CD4-positive, alpha-beta T cell treated with Interleukin-15 for 4 hours (primary cell): ENCODE measurements at regions not wholly inside any gene's neighbourhood (a gene's known extent, or its start where the extent isn't known, plus 50 kb on each side); places are given as distances from the start of the nearest gene placed in this dataset.
"Not testable (repeated sequence)": the region's sequence is repeated elsewhere in the genome, so short reads cannot be mapped to it uniquely, and the experiment has no call there.

Experiments
- DNase-seq: peaks from one replicate; pipeline ENCODE4 v3.0.0-alpha.2; 2020; ENCODE audit warnings: low spot score

- DNase-seq, result no peak
Observed at GRCh38 chr5:74500110-74500917, 140.2 kb downstream of the ENC1 start.

GRCh38 chr5:74499256-74500050 lies 141.1 kb downstream of the ENC1 start:
- no peak for DNase-seq

- DNase-seq, result no peak
Observed at GRCh38 chr5:74497706-74498105, 142.8 kb downstream of the ENC1 start.

- no peak for DNase-seq
Observed at GRCh38 chr5:74493411-74493810, 147.1 kb downstream of the ENC1 start.

- DNase-seq, result no peak
Observed at GRCh38 chr5:74492230-74492629, 148.3 kb downstream of the ENC1 start.

- DNase-seq, result no peak
Observed at GRCh38 chr5:74491586-74491985, 148.9 kb downstream of the ENC1 start.

GRCh38 chr5:74490814-74491213 lies 149.7 kb downstream of the ENC1 start:
- no peak for DNase-seq

- no peak for DNase-seq
Observed at GRCh38 chr5:74482990-74483389, 157.5 kb downstream of the ENC1 start.

GRCh38 chr5:74482523-74482922 lies 158.0 kb downstream of the ENC1 start:
- no peak for DNase-seq

GRCh38 chr5:74481357-74481756 lies 159.2 kb downstream of the ENC1 start:
- DNase-seq, result not testable (repeated sequence)

- DNase-seq, result no peak
Observed at GRCh38 chr5:74480201-74480600, 160.3 kb downstream of the ENC1 start.

GRCh38 chr5:74478328-74478727 lies 162.2 kb downstream of the ENC1 start:
- DNase-seq, result no peak

GRCh38 chr5:74477761-74478160 lies 162.8 kb downstream of the ENC1 start:
- DNase-seq, result no peak

GRCh38 chr5:74476819-74477453 lies 163.6 kb downstream of the ENC1 start:
- no peak for DNase-seq

GRCh38 chr5:74476046-74476818 lies 164.3 kb downstream of the ENC1 start:
- no peak for DNase-seq

GRCh38 chr5:74471875-74472274 lies 168.7 kb downstream of the ENC1 start:
- DNase-seq, result no peak

GRCh38 chr5:74469234-74469994 lies 171.1 kb downstream of the ENC1 start:
- DNase-seq, result no peak

GRCh38 chr5:74468421-74468820 lies 172.1 kb downstream of the ENC1 start:
- no peak for DNase-seq

GRCh38 chr5:74465724-74466123 lies 174.8 kb downstream of the ENC1 start:
- DNase-seq, result no peak

GRCh38 chr5:74464512-74465209 lies 175.9 kb downstream of the ENC1 start:
- no peak for DNase-seq

- DNase-seq, result no peak
Observed at GRCh38 chr5:74462356-74462755, 178.2 kb downstream of the ENC1 start.
